ENCODE measurements at regions not wholly inside any gene's neighbourhood (a gene's known extent, or its start where the extent isn't known, plus 50 kb on each side); places are given as distances from the start of the nearest gene placed in this dataset.

- H4K20me1 ChIP-seq (ENCODE audit: insufficient read depth): no peaks in the 10 kb centered on the region
These were observed 121.0 kb upstream of the PPP2R2D start for GRCh38 chr10:131779661-131780394.

GRCh38 chr10:131781076-131781475, 119.7 kb upstream of the PPP2R2D start:
- TF ChIP-seq CTCF (conservative IDR thresholded peaks at IDR 0.05; ENCODE audit: low read depth, low read length): no peak
- no peaks in the 10 kb centered on the region for H3K4me1 ChIP-seq (ENCODE audit: low read depth, poor library complexity, severe bottlenecking)

More at GRCh38 chr10:131779661-131780394, 121.0 kb upstream of the PPP2R2D start:
- TF ChIP-seq CTCF (conservative IDR thresholded peaks at IDR 0.05; ENCODE audit: low read depth, low read length): no peak
- no peak overlapping the region for H3K4me3 ChIP-seq (IDR thresholded peaks at IDR 0.05; ENCODE audit: insufficient read depth, low read depth, low read length)
- no peak overlapping the region for H3K4me2 ChIP-seq
- H3K4me1 ChIP-seq (ENCODE audit: low read depth, poor library complexity, severe bottlenecking): no peaks in the 10 kb centered on the region
- H3K9ac ChIP-seq: no peak overlapping the region
- H2AFZ ChIP-seq (ENCODE audit: low read depth): no peak overlapping the region
- no peaks in the 10 kb centered on the region for H3K79me2 ChIP-seq (ENCODE audit: insufficient read depth, low read depth)
- no peaks in the 10 kb centered on the region for H3K36me3 ChIP-seq (ENCODE audit: insufficient read depth)
- H3K27me3 ChIP-seq (ENCODE audit: insufficient read depth, low read depth): no peaks in the 10 kb centered on the region; the same call in 1 of the 2 replicates
- no peak overlapping the region for H3K27ac ChIP-seq

DNA sequence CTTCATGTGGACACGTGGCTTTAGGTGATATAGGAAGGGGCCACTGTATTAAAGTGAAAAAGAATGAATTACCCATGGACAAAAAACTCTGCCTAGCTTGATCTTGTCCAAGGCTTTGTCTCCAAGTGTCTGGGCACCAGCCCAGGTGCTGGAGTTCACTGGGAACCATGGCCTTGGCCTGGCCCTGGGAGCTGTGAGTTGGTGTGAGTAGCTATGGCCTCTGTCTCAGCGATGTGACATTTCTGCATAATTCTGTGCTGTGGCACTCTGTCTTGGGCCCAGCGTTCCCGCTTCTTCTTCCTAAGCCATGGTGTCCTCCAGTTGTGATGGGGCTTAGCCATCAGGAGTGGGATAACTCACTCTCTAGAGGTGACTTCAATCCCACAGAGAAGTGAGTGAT, 119.0 kb upstream of the PPP2R2D start:
- H3K9ac ChIP-seq: no peak overlapping the region

More at GRCh38 chr10:131781076-131781475, 119.7 kb upstream of the PPP2R2D start:
- H2AFZ ChIP-seq (ENCODE audit: low read depth): no peak overlapping the region
- no peak overlapping the region for H3K27ac ChIP-seq
- no peak overlapping the region for H3K4me2 ChIP-seq
- H3K27me3 ChIP-seq (ENCODE audit: insufficient read depth, low read depth): no peaks in the 10 kb centered on the region; the same call in 1 of the 2 replicates
- no peak overlapping the region for H3K9ac ChIP-seq
- H3K79me2 ChIP-seq (ENCODE audit: insufficient read depth, low read depth): no peaks in the 10 kb centered on the region
- no peak overlapping the region for H3K4me3 ChIP-seq (IDR thresholded peaks at IDR 0.05; ENCODE audit: insufficient read depth, low read depth, low read length)
- H4K20me1 ChIP-seq (ENCODE audit: insufficient read depth): no peaks in the 10 kb centered on the region
- no peaks in the 10 kb centered on the region for H3K36me3 ChIP-seq (ENCODE audit: insufficient read depth)

GRCh38 chr10:131784363-131785120, 116.3 kb upstream of the PPP2R2D start:
- Histone ChIP-seq H4K20me1 (ENCODE audit: insufficient read depth) (no peaks in the 10 kb centered on the region), H3K4me3 (IDR thresholded peaks at IDR 0.05; ENCODE audit: insufficient read depth, low read depth, low read length) (no peak overlapping the region), H3K9ac (no peak overlapping the region), H3K4me2 (no peak overlapping the region), H3K27me3 (ENCODE audit: insufficient read depth, low read depth) (no peaks in the 10 kb centered on the region), H3K36me3 (ENCODE audit: insufficient read depth) (no peaks in the 10 kb centered on the region), H3K79me2 (ENCODE audit: insufficient read depth, low read depth) (no peaks in the 10 kb centered on the region), H3K27ac (no peak overlapping the region), H2AFZ (ENCODE audit: low read depth) (no peak overlapping the region), H3K4me1 (ENCODE audit: low read depth, poor library complexity, severe bottlenecking) (no peaks in the 10 kb centered on the region)
- TF ChIP-seq CTCF (conservative IDR thresholded peaks at IDR 0.05; ENCODE audit: low read depth, low read length): no peak

More for the DNA sequence above, 119.0 kb upstream of the PPP2R2D start:
- Histone ChIP-seq H4K20me1 (ENCODE audit: insufficient read depth) (no peaks in the 10 kb centered on the region), H3K27ac (no peak overlapping the region), H3K4me1 (ENCODE audit: low read depth, poor library complexity, severe bottlenecking) (no peaks in the 10 kb centered on the region), H3K79me2 (ENCODE audit: insufficient read depth, low read depth) (no peaks in the 10 kb centered on the region), H3K4me2 (no peak overlapping the region), H3K27me3 (ENCODE audit: insufficient read depth, low read depth) (no peaks in the 10 kb centered on the region; the same call in 1 of the 2 replicates), H2AFZ (ENCODE audit: low read depth) (no peak overlapping the region), H3K36me3 (ENCODE audit: insufficient read depth) (no peaks in the 10 kb centered on the region), H3K4me3 (IDR thresholded peaks at IDR 0.05; ENCODE audit: insufficient read depth, low read depth, low read length) (no peak overlapping the region)
- TF ChIP-seq CTCF (conservative IDR thresholded peaks at IDR 0.05; ENCODE audit: low read depth, low read length): no peak
